A549 (cell line): ENCODE measurements at regions not wholly inside any gene's neighbourhood (a gene's known extent, or its start where the extent isn't known, plus 50 kb on each side); places are given as distances from the start of the nearest gene placed in this dataset.

Experiments
- ATAC-seq, 2 experiments: fragments of 200-7000 bp in 1 of 2; fragments of >200 bp in 1 of 2; cut with Nextera tagmentation in 1 of 2; cut with Tn5 transposase in 1 of 2; 3 replicates each; pipeline versions ENCODE4 v1.8.0 to v1.9.1; 2018 to 2020; ENCODE audit warnings: mild to moderate bottlenecking in 1 of 2, moderate library complexity in 1 of 2
- CTCF ChIA-PET: fragments of 300-600 bp; sonication (Branson Sonifier 250); formaldehyde crosslinking; extraction: SDS; loops from one replicate; lab custom pipeline; 2021; ENCODE audit warnings: antibody characterized with exemption, inconsistent platforms; lab: Yijun Ruan, JAX
- POLR2A ChIA-PET: fragments of 350-600 bp; formaldehyde crosslinking; extraction: SDS; loops from one replicate; lab custom pipeline; 2021; ENCODE audit warnings: antibody characterized with exemption, inconsistent platforms; lab: Yijun Ruan, JAX
- DNase-seq, 2 experiments: peaks; one replicate each; pipeline versions ENCODE4 v3.0.0 to v3.0.0-alpha.2; 2011 to 2016; ENCODE audit warnings: low read depth in 1 of 2, low spot score in 1 of 2
- FAIRE-seq: peaks from 2 replicates; lab custom pipeline; 2011; peaks lifted over from hg19 to GRCh38; lab: Jason Lieb, UNC
- H3K27ac ChIP-seq, 2 experiments: fragments of >200 bp; sonication (Bioruptor Twin); formaldehyde crosslinking; 3 replicates each; pipeline ENCODE4 v1.5.1; 2016 to 2017
- H3K4me1 ChIP-seq: fragments of >200 bp; sonication (Bioruptor Twin); formaldehyde crosslinking; 3 replicates; pipeline ENCODE4 v1.6.1; 2016
- H3K4me2 ChIP-seq: fragments of >200 bp; sonication (Bioruptor Twin); formaldehyde crosslinking; 3 replicates; pipeline ENCODE4 v1.6.1; 2016
- H3K4me3 ChIP-seq: fragments of >200 bp; sonication (Bioruptor Twin); formaldehyde crosslinking; 3 replicates; pipeline ENCODE4 v1.5.1; 2016
- H3K9me3 ChIP-seq: fragments of >200 bp; sonication (Bioruptor Twin); formaldehyde crosslinking; 3 replicates; pipeline ENCODE4 v1.6.1; 2016
- BHLHE40 ChIP-seq: IDR thresholded peaks from 2 replicates; pipeline ENCODE4 v1.6.1; 2012; ENCODE audit warnings: low read depth, low read length, inconsistent platforms
- CBX8 ChIP-seq: fragments of 200-600 bp; sonication (generic); IDR thresholded peaks from 2 replicates; pipeline ENCODE4 v1.6.1; 2016
- CEBPB ChIP-seq, 2 experiments: fragments of >200 bp in 1 of 2; sonication (Bioruptor Twin) in 1 of 2; formaldehyde crosslinking in 1 of 2; IDR thresholded peaks; 2 replicates each; pipeline ENCODE4 v1.6.1; 2012 to 2016
- CHD2 ChIP-seq: fragments of 150-350 bp; IDR thresholded peaks from 2 replicates; pipeline ENCODE4 v1.6.1; 2014; ENCODE audit warnings: low read length; ENCODE audit not compliant: partially characterized antibody
- FOSL2 ChIP-seq, 2 experiments: fragments of 450-650 bp in 1 of 2; fragments of >200 bp in 1 of 2; sonication (Bioruptor Twin) in 1 of 2; formaldehyde crosslinking; IDR thresholded peaks; 2 replicates each; pipeline versions ENCODE4 v1.5.0 to v1.6.1; 2016 to 2020; ENCODE audit warnings: mild to moderate bottlenecking in 1 of 2, moderate library complexity in 1 of 2
- HEYL ChIP-seq: fragments of 250-450 bp; sonication (Bioruptor Pico); IDR thresholded peaks from 2 replicates; pipeline ENCODE4 v1.8.0; 2021; ENCODE audit warnings: mild to moderate bottlenecking, moderate library complexity
- HOXB13 ChIP-seq: fragments of 250-450 bp; sonication (Bioruptor Pico); IDR thresholded peaks from 2 replicates; pipeline ENCODE4 v1.5.0; 2020; ENCODE audit warnings: low read depth, mild to moderate bottlenecking, moderate library complexity
- HOXB5 ChIP-seq: fragments of 250-450 bp; sonication (Bioruptor Pico); IDR thresholded peaks from 2 replicates; pipeline ENCODE4 v1.5.0; 2020; ENCODE audit warnings: mild to moderate bottlenecking, moderate library complexity
- MAZ ChIP-seq: fragments of 150-350 bp; IDR thresholded peaks from 2 replicates; pipeline ENCODE4 v1.6.1; 2014; ENCODE audit warnings: antibody characterized with exemption, low read depth, low read length, borderline replicate concordance
- MYC ChIP-seq: IDR thresholded peaks from 2 replicates; pipeline ENCODE4 v1.6.1; 2012; ENCODE audit warnings: mild to moderate bottlenecking, inconsistent platforms, low read length, improper control_type of control experiment, borderline replicate concordance
- NPAS2 ChIP-seq: fragments of 250-450 bp; sonication (Bioruptor Pico); IDR thresholded peaks from 2 replicates; pipeline ENCODE4 v1.8.0; 2022; ENCODE audit warnings: mild to moderate bottlenecking, moderate library complexity, borderline replicate concordance
- PHF8 ChIP-seq: fragments of 200-600 bp; sonication (generic); IDR thresholded peaks from 2 replicates; pipeline ENCODE4 v1.6.1; 2016; ENCODE audit warnings: low read depth, mild to moderate bottlenecking, antibody characterized with exemption, moderate library complexity, borderline replicate concordance
- POLR2A ChIP-seq: IDR thresholded peaks from 2 replicates; pipeline ENCODE4 v1.6.1; 2012; ENCODE audit warnings: mild to moderate bottlenecking, low read length
- POLR2AphosphoS2 ChIP-seq: conservative IDR thresholded peaks from 2 replicates; pipeline ENCODE4 v1.6.1; 2012; ENCODE audit warnings: low read length, improper control_type of control experiment, inconsistent platforms
- RAD21 ChIP-seq, 2 experiments: fragments of >200 bp in 1 of 2; sonication (Bioruptor Twin) in 1 of 2; formaldehyde crosslinking in 1 of 2; IDR thresholded peaks in 1 of 2; conservative IDR thresholded peaks in 1 of 2; 2 replicates in 1 of 2; 3 replicates in 1 of 2; pipeline ENCODE4 v1.6.1; 2012 to 2018; ENCODE audit warnings: inconsistent platforms in 1 of 2
- RARB ChIP-seq: fragments of 250-450 bp; sonication (Bioruptor Pico); IDR thresholded peaks from 2 replicates; pipeline ENCODE4 v1.8.0; 2021; ENCODE audit warnings: mild to moderate bottlenecking, moderate library complexity
- RCOR1 ChIP-seq: fragments of 150-350 bp; IDR thresholded peaks from 2 replicates; pipeline ENCODE4 v1.6.1; 2014; ENCODE audit warnings: antibody characterized with exemption, low read length, low read depth
- RFX5 ChIP-seq: fragments of 450-650 bp; IDR thresholded peaks from 2 replicates; pipeline ENCODE4 v1.7.1; 2014; ENCODE audit warnings: antibody characterized with exemption, mild to moderate bottlenecking, moderate library complexity
- SMC3 ChIP-seq: fragments of >200 bp; sonication (Bioruptor Twin); formaldehyde crosslinking; IDR thresholded peaks from 3 replicates; pipeline ENCODE4 v1.6.1; 2018; ENCODE audit warnings: inconsistent platforms
- SREBF2 ChIP-seq: fragments of 450-650 bp; IDR thresholded peaks from 2 replicates; pipeline ENCODE4 v1.6.1; 2014; ENCODE audit warnings: mild to moderate bottlenecking, moderate library complexity
- ZC3H11A ChIP-seq: fragments of 450-650 bp; IDR thresholded peaks from 2 replicates; pipeline ENCODE4 v1.6.1; 2014; ENCODE audit warnings: antibody characterized with exemption, mild to moderate bottlenecking
- ZNF302 ChIP-seq: fragments of 250-450 bp; sonication (Bioruptor Pico); IDR thresholded peaks from 2 replicates; pipeline ENCODE4 v1.9.0; 2021; ENCODE audit warnings: inconsistent platforms, mild to moderate bottlenecking, moderate library complexity
- ZSCAN20 ChIP-seq: fragments of 250-450 bp; sonication (Bioruptor Pico); IDR thresholded peaks from 2 replicates; pipeline ENCODE4 v1.8.0; 2022; ENCODE audit warnings: mild to moderate bottlenecking, moderate library complexity
- WGBS: methylation state at CpG from one replicate; pipeline ENCODE4 v1.1.6; 2017; ENCODE audit errors: missing lambda C conversion rate; 5-methylcytosine and 5-hydroxymethylcytosine counted together
- TF ChIP-seq, protein P1 (sequence below): IDR thresholded peaks from 2 replicates; pipeline ENCODE4 v1.6.1; 2012; ENCODE audit warnings: low read depth, borderline replicate concordance
- TF ChIP-seq, protein P2 (sequence below): fragments of >200 bp; sonication (Bioruptor Twin); formaldehyde crosslinking; IDR thresholded peaks from 3 replicates; pipeline ENCODE4 v1.6.1; 2016
- TF ChIP-seq, protein P3 (sequence below): fragments of >200 bp; sonication (Bioruptor Twin); formaldehyde crosslinking; IDR thresholded peaks from 2 replicates; pipeline ENCODE4 v1.6.1; 2016
- TF ChIP-seq, protein P4 (sequence below): fragments of 450-650 bp; IDR thresholded peaks from 2 replicates; pipeline ENCODE4 v1.6.1; 2014; ENCODE audit warnings: antibody characterized with exemption
- TF ChIP-seq, protein P5 (sequence below): fragments of 200-600 bp; sonication (generic); IDR thresholded peaks from 2 replicates; pipeline ENCODE4 v1.6.1; 2016; ENCODE audit warnings: antibody characterized with exemption, mild to moderate bottlenecking, moderate library complexity

DNA sequence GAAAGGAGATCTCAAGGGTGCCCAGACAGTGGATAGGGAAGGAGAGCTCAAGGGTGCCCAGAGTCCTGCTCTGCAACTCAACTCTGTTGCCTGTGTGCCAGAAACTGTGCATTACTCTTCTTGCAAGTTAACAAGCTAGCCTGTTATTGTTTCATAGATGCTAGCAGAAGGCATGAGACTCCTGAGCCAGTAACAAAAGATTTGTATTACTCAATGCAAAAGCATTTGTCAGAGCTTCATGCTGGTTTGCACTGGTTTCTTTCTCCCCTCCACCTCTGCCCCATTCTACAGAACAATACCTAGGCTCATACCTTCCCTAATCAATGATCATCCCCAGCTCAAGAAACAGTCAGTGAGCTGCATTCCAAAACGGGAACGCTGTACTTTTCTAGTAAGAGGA is 124.5 kb upstream of the NEIL3 start:
- no peaks in the 10 kb centered on the region; the same call in 2 of the 3 replicates for H3K4me1 ChIP-seq
- ChIA-PET POLR2A (no interaction called here), CTCF (no interaction called here)
- no peak overlapping the region for H3K4me2 ChIP-seq
- ATAC-seq (no peak), DNase-seq (no peak), FAIRE-seq (no peak)
- no peaks in the 10 kb centered on the region for H3K9me3 ChIP-seq
- H3K4me3 ChIP-seq, result no peak overlapping the region
- 57% methylated on average over 2 of the region's 2 CpGs for WGBS
- TF ChIP-seq HOXB13 (no peak), FOSL2 (IDR thresholded peaks at IDR 0.05) (no peak), FOSL2 (CRISPR knock-in tag; IDR thresholded peaks at IDR 0.05) (no peak), RFX5 (no peak)
- H3K27ac ChIP-seq, result no peak overlapping the region

DNA sequence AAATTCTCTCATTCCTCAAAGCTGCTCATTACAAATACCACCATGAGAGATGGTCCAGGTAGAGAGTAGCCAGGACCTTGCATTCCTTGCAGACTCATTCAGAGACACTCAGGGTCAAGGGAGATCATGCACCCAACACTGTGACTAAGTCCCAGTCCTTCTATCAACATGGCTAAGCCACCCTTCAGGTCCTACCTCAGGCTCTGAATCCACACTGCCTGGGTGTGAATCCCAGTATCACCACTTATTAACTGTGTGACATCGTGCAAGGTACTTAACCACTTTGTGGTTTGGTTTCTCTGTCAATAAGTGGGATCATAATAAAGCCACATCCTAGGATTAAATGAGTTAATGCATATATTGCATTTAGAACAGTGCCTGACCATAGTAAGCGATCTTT is 124.1 kb upstream of the NEIL3 start:
- Histone ChIP-seq H3K4me2 (no peak overlapping the region), H3K27ac (no peak overlapping the region), H3K4me1 (peaks cover 2% of the 10 kb centered on the region), H3K9me3 (no peaks in the 10 kb centered on the region)
- no peak for ATAC-seq
- POLR2A ChIA-PET, result no interaction called here
- TF ChIP-seq POLR2A, result no peak
- TF ChIP-seq CHD2, result no peak
- no peak for TF ChIP-seq SMC3
- TF ChIP-seq, protein P1, sequence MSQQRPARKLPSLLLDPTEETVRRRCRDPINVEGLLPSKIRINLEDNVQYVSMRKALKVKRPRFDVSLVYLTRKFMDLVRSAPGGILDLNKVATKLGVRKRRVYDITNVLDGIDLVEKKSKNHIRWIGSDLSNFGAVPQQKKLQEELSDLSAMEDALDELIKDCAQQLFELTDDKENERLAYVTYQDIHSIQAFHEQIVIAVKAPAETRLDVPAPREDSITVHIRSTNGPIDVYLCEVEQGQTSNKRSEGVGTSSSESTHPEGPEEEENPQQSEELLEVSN, result no peak
- TF ChIP-seq NPAS2 (CRISPR knock-in tag), result no peak
- no peak for TF ChIP-seq ZSCAN20 (CRISPR knock-in tag)
- no peak for TF ChIP-seq BHLHE40
- no peak for TF ChIP-seq SREBF2
- TF ChIP-seq HOXB5 (CRISPR knock-in tag), result no peak
- TF ChIP-seq, protein P2, sequence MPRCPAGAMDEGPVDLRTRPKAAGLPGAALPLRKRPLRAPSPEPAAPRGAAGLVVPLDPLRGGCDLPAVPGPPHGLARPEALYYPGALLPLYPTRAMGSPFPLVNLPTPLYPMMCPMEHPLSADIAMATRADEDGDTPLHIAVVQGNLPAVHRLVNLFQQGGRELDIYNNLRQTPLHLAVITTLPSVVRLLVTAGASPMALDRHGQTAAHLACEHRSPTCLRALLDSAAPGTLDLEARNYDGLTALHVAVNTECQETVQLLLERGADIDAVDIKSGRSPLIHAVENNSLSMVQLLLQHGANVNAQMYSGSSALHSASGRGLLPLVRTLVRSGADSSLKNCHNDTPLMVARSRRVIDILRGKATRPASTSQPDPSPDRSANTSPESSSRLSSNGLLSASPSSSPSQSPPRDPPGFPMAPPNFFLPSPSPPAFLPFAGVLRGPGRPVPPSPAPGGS, result no peak
- TF ChIP-seq, protein P3, sequence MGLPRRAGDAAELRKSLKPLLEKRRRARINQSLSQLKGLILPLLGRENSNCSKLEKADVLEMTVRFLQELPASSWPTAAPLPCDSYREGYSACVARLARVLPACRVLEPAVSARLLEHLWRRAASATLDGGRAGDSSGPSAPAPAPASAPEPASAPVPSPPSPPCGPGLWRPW, result no peak
- TF ChIP-seq, all 56 proteins: peak for 0
- CTCF ChIA-PET, result no interaction called here
- FAIRE-seq, result no peak
- WGBS, result 42% methylated on average over 2 of the region's 2 CpGs
- no peak overlapping the region for H3K4me3 ChIP-seq
- DNase-seq, result no peak

DNA sequence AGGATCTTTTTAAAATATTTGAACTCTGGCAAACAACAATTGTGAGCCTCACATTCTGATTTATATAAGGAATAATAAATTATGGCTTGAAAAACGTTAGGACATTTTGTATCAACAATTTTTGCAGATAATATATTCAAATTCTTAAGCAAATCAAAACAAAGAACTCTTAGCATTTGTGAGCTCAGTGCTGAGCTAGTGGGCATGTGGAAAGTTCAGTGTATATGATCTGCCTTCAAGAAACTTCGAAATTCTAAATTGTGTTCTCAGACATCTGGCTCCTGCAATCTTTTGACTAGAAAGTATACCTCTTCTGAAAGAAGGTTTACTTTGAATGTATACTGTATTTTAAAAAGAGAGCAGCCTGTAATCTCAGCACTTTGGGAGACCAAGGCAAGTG is 122.3 kb upstream of the NEIL3 start:
- H3K27ac ChIP-seq, result no peak overlapping the region
- no peak for ATAC-seq
- CTCF ChIA-PET, result no interaction called here
- no peak for DNase-seq
- FAIRE-seq, result no peak
- TF ChIP-seq MAZ (no peak), ZC3H11A (no peak), HEYL (CRISPR knock-in tag) (no peak), SMC3 (no peak), FOSL2 (IDR thresholded peaks at IDR 0.05) (no peak), FOSL2 (CRISPR knock-in tag; IDR thresholded peaks at IDR 0.05) (no peak), HOXB13 (no peak), PHF8 (no peak), CBX8 (no peak), RCOR1 (no peak), POLR2AphosphoS2 (no peak), NPAS2 (CRISPR knock-in tag) (no peak), SREBF2 (no peak), RARB (CRISPR knock-in tag) (no peak), CEBPB (IDR thresholded peaks at IDR 0.05) (no peak), RAD21 (conservative IDR thresholded peaks at IDR 0.05 in 1 of 2, IDR thresholded peaks at IDR 0.05 in 1 of 2) (no peak), ZNF302 (no peak), MYC (no peak)
- TF ChIP-seq, protein P3, result no peak
- TF ChIP-seq, protein P4, sequence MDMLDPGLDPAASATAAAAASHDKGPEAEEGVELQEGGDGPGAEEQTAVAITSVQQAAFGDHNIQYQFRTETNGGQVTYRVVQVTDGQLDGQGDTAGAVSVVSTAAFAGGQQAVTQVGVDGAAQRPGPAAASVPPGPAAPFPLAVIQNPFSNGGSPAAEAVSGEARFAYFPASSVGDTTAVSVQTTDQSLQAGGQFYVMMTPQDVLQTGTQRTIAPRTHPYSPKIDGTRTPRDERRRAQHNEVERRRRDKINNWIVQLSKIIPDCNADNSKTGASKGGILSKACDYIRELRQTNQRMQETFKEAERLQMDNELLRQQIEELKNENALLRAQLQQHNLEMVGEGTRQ, result no peak
- TF ChIP-seq, protein P5, sequence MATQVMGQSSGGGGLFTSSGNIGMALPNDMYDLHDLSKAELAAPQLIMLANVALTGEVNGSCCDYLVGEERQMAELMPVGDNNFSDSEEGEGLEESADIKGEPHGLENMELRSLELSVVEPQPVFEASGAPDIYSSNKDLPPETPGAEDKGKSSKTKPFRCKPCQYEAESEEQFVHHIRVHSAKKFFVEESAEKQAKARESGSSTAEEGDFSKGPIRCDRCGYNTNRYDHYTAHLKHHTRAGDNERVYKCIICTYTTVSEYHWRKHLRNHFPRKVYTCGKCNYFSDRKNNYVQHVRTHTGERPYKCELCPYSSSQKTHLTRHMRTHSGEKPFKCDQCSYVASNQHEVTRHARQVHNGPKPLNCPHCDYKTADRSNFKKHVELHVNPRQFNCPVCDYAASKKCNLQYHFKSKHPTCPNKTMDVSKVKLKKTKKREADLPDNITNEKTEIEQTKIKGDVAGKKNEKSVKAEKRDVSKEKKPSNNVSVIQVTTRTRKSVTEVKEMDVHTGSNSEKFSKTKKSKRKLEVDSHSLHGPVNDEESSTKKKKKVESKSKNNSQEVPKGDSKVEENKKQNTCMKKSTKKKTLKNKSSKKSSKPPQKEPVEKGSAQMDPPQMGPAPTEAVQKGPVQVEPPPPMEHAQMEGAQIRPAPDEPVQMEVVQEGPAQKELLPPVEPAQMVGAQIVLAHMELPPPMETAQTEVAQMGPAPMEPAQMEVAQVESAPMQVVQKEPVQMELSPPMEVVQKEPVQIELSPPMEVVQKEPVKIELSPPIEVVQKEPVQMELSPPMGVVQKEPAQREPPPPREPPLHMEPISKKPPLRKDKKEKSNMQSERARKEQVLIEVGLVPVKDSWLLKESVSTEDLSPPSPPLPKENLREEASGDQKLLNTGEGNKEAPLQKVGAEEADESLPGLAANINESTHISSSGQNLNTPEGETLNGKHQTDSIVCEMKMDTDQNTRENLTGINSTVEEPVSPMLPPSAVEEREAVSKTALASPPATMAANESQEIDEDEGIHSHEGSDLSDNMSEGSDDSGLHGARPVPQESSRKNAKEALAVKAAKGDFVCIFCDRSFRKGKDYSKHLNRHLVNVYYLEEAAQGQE, result no peak
- peaks cover 12% of the 10 kb centered on the region for H3K4me1 ChIP-seq
- H3K4me3 ChIP-seq, result no peak overlapping the region
- H3K9me3 ChIP-seq, result no peaks in the 10 kb centered on the region
- POLR2A ChIA-PET, result no interaction called here
- WGBS, result 8% methylated on average over 2 of the region's 2 CpGs
- no peak overlapping the region for H3K4me2 ChIP-seq
